Stimulated activated CD4-positive, alpha-beta T cell treated with anti-CD3 and anti-CD28 coated beads, Interleukin-4, amount 100 ng/mL, for 24 hours (primary cell): ENCODE measurements at regions not wholly inside any gene's neighbourhood (a gene's known extent, or its start where the extent isn't known, plus 50 kb on each side); places are given as distances from the start of the nearest gene placed in this dataset.

Source experiments
- DNase-seq: peaks from one replicate; pipeline ENCODE4 v3.0.0-alpha.2; 2020

DNA sequence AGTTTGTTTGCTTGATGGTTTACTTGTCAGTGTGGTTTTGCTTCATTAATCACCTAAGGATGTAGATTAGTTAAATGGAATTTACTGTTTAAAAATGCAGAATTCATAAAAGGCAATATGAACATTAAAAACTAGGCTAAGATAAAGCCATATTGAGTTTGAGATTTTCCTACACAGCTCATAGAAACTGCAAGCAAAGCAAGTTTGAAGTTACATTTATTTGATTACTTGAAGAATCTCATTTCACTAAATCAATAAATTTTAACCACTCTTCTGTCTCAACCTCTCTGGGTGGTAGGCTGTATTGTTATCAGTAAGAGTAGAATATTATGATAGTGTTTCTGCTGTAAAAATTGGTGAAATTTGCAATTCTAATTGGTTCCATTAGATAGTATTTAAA, 1180.7 kb upstream of the SLC10A2 start:
- no peak for DNase-seq

DNA sequence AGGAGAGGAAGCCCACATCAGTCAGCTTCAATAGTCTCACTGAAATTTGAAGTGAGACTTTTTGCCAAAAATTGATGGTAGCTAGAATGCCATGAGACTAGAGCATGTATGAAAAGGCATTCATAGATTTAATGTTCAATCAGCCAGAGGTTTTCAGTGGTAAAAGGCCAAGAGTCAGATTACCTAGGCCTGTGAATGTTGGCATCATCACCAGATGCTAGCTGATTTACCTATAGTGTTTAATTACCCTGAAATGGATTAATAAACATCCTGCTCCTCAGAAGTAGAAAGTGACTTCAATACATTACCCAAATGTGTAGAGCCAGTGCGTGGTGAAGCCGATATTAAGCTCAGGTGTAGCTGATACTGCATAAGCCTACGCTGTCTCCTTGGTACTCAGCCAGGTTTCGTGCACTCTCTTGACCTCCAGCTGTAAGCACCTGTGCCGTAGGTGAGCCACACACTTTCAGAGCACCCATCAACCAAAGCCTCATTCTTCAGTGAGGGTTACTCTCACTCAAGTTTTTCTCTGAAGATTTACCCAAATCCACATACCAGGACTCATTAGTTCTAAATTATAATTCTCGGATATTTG, 1140.3 kb upstream of the SLC10A2 start:
- DNase-seq = no peak

DNA sequence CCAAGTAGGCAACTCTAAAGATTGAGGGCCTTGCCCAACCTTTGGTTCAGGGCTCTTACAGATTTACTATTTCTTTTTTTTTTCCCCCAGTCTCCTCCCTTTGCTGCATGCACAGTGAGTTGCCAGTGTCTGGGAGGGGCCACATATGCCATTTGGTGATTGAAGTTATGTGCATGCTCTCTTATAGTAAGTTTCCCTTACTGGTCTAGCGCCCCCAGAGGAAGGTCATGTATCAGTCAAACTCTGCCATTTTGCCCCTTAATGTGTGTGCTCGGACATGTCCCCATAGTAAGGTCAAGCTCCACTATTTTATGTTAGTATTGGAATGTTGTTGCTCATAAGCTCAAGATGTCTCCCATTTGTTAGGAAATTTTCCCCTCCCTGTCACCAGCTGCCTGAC, 1138.0 kb upstream of the SLC10A2 start:
- DNase-seq = no peak

DNA sequence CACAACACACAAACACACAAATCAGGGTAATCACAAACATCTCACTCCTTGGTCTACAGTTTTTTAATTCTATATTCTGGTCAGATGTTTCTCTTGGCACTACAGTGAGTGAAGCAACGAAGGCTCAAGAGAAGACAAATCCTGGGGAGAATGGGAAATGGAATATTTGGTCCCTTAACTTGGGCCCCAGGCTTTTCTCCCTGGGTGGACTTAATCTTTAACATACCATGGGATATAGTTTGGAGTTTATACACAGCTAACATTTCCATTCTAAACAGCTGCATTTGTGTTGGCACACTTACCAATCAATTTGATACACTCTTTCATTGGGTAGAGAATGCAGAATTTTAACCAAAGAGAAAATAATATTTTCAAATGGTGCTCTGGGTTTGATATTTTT, 1132.6 kb upstream of the SLC10A2 start:
- DNase-seq = no peak

DNA sequence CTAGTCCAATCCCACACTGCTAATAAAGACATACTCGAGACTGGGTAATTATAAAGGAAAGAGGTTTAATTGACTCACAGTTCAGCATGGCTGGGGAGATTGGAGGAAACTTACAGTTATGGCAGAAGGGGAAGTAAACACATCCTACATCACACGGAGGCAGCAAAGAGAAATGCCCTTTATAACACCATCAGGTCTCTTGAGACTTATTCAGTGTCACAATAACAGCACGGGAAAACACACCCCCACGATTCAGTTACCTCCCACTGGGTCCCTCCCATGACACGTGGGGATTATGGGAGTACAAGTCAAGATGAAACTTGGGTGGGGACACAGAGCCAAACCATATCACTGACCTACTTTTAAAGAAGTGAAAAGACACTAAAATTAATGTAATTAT, 1130.4 kb upstream of the SLC10A2 start:
- DNase-seq = no peak

DNA sequence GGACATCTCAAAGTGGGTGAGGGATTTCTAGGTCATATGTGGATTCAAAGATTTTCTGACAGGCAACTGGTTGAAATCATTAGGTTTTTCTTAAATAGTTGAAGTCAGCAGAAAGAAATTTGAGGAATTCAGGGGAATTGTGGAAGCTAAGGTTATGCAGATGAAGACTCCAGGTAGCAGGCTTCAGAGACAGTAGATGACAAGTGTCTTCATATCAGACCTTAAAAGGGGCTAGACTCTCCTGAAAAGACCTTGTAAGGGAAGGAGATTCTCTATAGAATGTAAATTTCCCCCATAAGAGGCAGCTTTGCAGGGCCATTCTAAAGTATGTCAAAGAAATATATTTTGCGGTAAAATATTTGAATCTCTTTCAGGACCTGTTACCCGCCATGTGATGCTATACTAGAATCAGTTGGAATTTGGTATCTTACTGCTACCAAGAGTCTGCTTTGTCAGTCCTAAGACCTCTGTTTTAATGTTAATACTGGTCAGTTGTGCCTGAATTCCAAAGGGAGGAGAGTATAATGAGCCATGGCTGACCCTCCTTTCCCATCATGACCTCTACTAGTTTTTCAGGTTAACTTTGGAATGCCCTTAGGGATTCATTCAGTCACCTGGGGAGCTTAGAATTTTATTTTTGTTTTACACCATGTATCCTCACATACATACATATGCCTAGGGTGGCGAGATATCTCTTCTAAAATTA, 1115.5 kb upstream of the SLC10A2 start:
- no peak for DNase-seq

DNA sequence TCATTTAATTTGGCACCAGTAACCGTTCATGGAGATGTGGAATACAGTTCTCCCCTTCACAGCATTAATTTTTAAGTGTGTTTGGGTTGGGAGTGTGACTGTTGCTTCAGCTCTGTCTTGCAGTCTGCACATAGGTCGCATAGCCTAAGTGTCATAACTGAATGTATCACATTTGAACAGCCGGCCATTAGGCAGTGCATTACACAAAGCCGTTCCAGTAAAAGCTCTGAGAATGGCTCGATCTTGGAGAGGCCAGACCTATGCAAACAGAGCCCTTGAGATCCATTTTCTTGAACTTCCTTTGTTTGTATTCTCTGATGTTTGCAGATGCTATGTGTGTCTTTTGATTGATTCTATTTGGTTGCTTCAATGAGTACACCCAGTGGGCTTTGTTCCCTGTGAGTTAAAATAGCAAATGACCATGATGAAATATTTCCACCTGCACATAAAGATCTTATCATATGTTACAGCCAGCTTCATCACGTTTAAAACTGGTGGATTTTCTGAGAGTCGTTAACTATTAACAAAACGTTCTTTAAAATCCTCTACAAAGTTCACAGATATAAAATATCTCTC, 1104.9 kb upstream of the SLC10A2 start:
- DNase-seq = no peak

DNA sequence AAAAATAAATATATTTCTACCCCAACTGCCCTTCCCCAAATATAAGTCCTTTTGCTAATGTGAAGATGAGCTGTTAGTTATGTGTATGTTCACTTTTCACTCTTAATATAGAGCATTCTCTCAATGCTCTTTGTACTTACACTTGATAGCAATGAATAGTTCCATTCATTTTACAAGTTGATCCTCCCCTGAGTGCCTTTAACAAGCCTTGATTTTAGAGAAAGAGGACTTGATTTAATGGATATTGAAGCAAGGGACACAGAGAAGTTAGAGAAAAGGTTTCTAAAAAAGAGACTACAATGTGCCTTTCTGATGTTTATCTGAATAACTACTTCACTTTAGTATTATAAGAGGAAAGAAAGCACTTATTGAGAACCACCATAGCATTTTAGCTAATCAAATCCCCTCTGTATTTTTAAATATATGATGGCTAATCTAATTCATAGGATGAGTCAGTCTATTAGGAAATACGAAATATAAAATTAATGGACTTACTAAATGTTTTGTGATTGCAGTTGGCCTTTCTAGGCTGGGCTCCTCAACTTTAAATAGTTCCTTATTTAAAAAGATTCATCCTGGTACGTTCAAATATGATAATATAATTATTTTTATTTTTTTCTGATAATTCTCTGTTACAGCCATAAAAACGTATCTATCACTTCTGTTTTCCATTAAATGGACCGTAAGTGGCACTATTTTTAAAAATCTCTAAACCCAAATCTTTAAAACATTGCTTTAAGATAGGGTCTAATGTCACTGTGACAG, 1097.8 kb upstream of the SLC10A2 start:
- no peak for DNase-seq

DNA sequence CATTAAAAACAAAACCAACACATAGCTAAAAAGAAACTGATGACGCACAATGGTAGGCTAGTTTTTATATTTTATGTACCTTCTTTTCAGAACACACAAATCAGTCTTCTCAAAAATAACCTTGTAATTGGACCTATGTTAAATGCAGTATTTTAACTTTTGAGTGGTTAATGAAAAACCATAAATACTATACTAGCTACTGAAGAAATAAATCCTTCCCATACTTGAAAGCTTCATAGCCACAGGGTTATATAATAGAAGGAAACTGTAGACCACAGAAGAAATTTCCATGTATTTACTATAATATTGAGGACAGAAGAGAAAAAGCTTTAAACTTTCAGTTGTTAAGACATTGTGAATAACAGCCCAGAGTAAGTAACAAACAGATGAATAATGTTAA, 1094.3 kb upstream of the SLC10A2 start:
- no peak for DNase-seq

DNA sequence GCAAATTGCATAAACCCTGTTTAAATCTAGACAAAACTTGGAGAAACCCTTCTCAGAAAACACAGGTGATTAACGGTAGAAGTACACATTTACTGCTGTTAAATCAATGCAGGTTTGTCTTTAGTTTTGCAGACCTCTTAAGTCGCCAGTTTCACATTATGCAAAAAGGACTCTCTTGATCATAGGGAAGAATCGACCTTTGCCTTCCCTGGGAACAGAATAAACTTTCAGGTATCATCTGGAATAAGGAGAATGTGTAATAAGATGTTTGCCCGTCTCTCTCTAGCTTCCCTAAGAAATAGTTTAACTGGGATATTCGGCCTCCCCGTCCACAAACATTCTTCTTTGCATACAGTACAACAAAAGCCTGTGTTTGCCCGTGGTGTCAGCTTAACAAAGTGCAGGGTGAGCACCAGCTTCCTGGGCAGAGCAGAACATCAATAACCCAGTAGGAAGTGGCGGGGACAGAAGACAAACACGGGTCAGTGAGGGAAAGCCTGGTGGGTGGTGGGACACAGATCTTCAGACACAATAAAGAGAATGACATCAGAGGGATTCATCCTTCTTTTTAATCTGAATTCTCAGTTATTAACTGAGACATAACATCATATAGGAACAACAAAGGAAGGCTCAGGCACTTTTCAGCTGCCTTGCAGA, 1077.7 kb upstream of the SLC10A2 start:
- DNase-seq = no peak

DNA sequence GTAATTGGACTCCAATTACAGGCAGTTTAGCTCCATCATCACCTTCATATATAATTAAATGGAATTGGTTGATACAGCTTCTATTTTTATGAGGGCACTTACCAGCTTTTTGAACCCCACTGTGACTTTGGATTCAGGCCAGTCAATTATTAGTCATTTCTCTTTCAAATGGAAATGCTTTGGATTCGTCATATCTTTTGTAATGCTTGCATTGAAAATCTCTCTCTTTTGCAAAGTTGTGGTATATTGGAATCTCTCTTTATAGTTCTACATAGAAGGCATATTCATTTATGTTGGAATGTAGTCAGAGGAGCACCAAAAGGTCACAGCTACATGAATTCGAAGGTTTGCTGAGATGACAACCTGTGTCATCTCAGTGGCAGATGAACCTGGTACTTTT, 1074.3 kb upstream of the SLC10A2 start:
- no peak for DNase-seq

DNA sequence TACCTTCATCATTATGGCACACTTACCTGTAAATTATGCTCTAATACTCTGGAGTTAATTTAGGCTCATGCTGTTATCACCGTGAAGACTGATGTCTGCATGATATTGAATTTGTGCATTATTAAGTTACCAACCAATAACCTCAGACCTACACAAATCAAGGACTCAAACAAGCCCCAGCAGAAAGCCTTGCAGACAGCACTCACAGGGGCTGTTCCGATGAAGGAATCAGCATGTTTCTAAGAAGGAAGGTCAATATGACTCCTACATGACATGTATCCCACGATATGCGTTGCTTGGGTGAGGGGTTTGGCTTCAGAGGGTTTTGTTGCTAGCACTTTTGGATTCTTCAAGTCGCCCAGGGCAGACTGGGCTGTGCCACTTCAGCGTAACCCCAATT, 1071.2 kb upstream of the SLC10A2 start:
- DNase-seq = no peak

DNA sequence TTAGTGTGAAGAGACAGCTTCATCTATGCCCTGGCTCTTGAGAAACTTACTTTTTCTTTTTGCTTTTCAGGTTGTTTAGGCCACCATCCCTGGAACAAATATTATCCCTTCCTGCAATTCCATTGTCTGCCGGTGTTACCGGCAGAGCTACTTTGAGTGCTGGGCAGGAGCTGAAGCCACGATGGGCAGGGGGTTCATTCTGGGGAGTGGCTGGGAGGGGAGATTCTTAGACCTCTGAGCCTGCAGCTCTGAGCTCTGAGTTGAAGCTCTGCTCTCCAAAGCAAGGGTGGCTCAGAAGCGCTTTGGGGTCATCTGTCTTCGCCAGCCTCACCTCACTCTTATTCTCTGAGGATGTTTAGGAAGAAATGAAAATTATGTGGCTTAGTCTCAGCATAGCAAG, 1066.6 kb upstream of the SLC10A2 start:
- DNase-seq = no peak

DNA sequence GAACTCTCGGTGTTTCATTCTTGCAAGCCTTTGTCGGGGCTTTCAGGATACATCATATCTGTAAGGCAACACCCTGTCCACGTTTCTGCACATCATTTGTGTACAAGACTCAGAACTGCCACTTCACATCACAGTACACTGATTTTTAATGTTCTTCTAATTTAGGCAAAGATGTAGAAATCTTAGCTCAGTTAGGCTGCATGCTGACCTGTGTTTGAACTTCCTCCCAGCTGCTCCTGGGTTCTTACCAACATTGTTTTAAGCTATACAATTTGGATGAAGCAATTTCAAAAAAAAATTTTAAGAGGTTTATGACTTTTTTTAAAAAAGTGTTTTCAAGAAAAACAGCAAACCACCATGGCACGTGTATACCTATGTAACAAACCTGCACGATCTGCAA, 1047.9 kb upstream of the SLC10A2 start:
- no peak for DNase-seq

DNA sequence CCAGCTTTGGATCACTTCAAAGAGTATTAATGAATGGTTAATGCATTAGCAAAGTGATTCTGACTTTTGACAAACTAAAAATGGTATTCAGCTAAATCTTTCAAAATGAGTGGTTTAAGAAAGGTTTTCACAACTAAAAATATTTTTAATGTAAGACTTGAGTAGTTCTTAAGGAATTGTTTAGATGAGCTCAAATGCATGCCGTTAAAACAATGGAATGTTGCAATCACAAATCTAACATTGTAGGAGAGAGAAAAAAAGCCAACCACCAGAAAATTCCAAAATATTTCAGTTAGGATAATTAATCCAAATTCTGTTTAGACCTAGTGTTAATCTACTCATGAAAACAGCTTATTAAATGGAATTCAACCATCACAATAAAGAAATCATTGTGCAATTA, 1044.8 kb upstream of the SLC10A2 start:
- no peak for DNase-seq

DNA sequence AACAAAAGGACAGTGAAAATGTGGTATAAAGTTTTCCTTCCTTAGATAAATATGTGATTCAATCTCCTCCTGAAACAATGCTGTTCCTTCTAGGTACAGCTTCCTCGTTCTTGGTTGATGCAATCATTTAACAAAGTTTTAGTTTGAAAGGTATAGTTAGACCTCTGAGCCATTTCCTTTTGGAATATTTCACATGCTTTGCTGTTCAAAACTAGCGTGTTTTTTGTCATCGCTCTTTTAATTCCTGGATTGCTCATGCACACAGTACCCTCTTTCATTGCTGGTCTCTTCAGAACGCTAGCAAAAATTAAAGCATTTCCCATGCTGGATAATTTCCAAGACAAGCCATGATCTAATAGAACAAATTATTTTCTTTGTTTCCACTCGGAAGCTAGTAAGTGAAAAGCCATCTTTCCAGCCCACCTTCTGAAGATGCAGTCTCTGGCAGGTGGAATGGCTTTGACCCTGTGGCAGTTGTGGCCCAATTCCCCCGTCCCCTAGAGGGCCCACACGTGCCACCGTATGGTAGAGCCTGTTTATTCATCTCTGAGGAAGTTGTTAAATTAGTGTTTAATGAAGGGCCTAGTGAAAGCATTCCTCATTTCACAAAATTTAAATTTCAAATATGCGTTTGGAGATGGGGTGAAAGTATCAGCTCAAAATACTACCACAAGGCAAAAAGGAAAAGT, 1040.6 kb upstream of the SLC10A2 start:
- no peak for DNase-seq

DNA sequence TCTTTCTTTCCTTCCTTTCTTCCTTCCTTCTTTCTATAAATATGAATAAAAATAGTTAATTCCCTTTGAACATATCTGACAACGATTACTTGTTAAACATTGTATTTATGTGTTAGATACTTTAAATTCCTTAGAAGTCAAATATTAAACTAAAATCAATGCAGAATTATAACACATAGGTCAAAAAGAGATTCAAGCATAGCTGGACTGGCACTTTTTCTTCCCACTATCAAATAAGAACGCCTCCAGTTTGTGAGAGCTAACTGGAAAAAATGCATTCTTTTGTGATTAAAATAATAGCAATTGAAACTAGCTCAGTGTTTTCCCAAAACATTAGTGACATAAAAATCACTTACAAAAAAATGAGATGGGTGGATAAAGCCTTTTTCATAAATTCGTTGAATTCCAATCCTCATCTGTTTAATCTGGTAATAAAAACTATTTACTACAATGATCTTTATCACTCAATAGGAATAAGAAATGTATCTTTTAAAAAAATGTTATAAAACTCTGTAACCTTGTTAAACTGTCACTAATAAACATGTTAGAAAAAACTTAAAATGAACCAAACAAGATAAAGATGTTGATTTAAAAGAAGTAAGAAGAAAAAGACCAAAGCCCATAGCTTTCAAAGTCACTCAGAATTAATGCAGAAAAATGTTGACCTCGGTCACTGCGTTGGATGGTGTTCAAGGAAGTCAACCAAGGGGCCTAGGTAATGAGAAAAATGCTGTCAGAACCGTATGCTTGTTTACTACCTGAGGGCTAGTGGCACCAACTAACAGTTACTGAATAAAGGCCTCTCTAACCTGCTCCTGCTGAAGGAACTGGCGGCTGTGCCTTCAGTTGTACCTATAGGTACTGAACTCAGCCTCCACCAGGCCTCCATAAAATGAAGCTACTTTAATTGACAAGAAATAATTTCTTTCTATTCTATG, 1039.5 kb upstream of the SLC10A2 start:
- no peak for DNase-seq

DNA sequence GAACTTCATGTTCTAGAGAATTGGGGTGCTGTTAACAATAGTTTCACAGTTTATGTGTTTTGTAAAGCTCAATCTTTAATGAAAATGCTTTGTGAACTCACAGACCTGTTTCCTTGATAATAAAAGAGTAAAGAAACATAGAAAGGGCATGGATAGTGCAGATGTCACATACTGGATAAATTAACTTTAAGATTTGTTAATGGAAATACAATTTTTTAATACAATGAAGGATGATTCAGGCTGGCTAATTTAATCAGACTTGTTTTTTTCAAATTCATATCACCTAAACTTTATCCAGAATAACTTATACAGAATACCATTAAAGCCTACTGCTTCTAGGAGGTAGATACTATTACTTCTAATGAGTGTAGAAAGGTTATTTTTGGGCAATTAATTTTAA, 1033.5 kb upstream of the SLC10A2 start:
- DNase-seq = no peak

DNA sequence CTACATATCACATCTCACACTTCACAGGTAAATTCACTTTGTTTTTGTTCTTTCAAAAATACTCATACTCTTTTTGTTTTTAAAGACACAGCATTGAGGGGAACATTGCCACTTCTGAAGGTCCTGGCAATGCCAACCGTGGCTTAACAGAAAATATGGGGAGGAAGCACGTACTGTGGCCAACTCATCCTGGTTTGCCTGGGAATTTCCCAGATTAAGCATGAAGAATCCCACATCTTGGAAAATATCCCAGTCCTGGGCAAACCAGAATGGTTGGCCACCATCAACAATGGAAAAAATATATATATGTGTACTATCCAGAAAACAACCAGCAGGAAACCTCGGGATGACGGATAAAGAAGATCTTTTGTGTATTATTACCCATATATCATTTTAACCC, 1032.2 kb upstream of the SLC10A2 start:
- DNase-seq = no peak

DNA sequence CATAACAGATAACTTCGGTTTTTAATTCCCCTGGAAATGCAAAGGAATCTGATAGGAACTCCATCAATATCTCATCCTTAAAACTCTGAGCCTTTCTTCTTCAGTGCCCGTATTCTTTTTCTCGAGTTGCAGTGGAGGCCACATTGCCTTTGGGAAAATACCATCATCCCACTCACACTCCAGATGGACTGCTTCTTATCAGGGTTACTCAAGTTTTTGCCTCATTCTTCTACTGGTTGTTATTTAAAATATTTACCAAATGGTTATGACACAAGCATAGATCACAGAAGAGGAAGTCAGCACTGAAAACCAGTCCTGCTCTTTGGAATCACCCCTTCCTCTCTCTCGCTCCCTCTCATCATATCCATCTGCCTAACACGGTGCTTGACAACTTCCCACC, 1020.5 kb upstream of the SLC10A2 start:
- DNase-seq = no peak

DNA sequence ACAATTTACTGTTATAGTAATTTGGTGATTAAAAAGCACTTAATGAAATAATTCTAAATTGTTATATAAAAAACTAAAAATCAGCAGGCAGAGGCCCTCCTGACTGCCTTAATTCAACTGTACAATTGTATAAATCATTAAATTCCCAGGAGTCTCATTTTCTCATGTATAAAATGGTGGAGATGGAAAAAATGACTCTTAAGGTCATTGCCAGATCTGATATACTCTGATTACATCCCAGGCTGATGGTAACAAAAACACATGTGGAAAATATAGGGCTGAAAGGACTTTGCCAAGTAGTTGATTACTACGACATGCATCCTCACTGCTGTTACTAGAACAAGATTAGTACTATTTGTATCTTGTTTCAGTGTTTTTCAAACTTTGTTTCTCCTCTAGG, 1020.0 kb upstream of the SLC10A2 start:
- DNase-seq = no peak

DNA sequence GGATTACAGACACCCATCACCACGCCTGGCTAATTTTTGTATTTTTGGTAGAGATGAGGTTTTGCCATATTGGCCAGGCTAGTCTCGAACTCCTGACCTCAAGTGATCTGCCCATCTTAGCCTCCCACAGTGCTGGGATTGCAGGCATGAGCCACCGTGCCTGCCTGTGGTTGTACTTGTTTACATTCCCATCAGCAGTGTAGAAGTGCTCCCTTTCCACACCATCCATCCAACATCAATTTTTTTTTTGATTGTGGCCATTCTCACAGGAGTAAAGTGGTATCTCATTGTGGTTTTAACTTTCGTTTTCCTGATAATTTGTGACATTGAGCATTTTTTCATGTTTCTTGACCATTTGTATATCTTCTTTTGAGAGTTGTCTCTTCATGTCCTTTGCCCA, 1019.4 kb upstream of the SLC10A2 start:
- no peak for DNase-seq
